GM18861 (cell line): ENCODE measurements at regions not wholly inside any gene's neighbourhood (a gene's known extent, or its start where the extent isn't known, plus 50 kb on each side); places are given as distances from the start of the nearest gene placed in this dataset.

Source experiments
- ATAC-seq: cut with Tn5 transposase; IDR thresholded peaks from one replicate; pipeline ENCODE4 v1.9.1; 2021; ENCODE audit not compliant: unreplicated experiment

DNA sequence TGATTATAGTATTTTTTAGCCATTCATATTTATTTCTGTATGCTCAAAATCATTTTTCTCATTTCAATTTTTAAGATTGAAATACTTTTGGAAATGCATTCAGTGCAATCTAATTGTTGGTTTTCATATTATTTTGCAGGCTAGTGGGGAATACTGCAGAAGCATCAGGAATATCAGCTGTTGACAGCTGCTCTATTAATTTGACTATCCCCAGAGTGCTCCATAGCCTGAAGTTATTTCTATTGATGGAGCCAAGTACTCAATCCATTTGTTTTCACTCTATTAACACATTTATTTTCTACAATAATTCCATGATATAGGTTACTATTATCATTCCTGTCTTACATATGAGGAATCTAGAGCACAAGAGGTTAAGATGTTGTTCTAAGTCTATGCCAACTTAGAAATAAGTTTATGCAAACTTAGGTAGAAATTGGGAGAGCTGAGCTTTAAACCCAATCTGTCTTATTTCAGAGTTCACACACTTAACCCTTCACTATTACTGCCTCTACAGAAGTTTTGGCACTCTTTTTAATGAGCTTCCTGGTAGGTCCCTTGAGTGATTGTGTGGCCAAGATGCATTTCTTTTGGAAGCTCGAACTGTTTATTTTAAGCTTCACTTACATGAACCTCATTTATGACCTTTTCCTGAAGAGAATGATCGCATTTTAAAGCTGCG, 65.6 kb upstream of the PCDH18 start:
- no peak for ATAC-seq

GRCh38 chr4:137587796-137588195, 55.5 kb upstream of the PCDH18 start:
- no peak for ATAC-seq

DNA sequence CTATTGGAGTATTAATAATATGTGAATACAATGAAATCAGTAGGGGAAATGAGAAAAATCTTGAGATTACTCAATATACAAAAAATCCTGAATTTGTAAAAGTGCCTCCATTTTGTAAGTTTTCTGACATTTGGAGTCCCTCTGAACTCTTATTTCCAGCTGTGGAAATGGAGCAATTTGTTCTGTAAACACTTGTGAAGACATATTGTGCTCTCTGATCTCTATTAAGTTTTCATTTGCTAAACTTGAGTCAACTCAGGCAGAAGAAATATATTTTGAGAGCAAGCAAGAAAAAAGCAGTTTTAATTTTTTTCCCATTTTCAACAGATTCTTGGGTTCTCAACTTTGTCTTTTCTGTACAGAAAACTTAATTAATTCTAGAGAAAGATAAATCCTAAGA, 51.4 kb upstream of the PCDH18 start:
- ATAC-seq: no peak
